HG02943 (cell line): ENCODE measurements at regions not wholly inside any gene's neighbourhood (a gene's known extent, or its start where the extent isn't known, plus 50 kb on each side); places are given as distances from the start of the nearest gene placed in this dataset.

Experiments
- ATAC-seq: cut with Tn5 transposase; IDR thresholded peaks from one replicate; pipeline ENCODE4 v1.9.1; 2021; ENCODE audit warnings: mild to moderate bottlenecking, low read depth, moderate library complexity; ENCODE audit not compliant: unreplicated experiment

GRCh38 chr11:116644201-116644940, 128.4 kb downstream of the BUD13 start:
- ATAC-seq, result no peak

GRCh38 chr11:116643521-116643920, 129.3 kb downstream of the BUD13 start:
- no peak for ATAC-seq

GRCh38 chr11:116642902-116643301, 129.9 kb downstream of the BUD13 start:
- no peak for ATAC-seq

GRCh38 chr11:116642481-116642880, 130.3 kb downstream of the BUD13 start:
- ATAC-seq, result no peak

GRCh38 chr11:116641561-116642045, 131.2 kb downstream of the BUD13 start:
- no peak for ATAC-seq

GRCh38 chr11:116640641-116641402, 132.0 kb downstream of the BUD13 start:
- no peak for ATAC-seq

GRCh38 chr11:116638463-116638862, 134.3 kb downstream of the BUD13 start:
- no peak for ATAC-seq

GRCh38 chr11:116637766-116638165, 135.0 kb downstream of the BUD13 start:
- ATAC-seq, result no peak

- no peak for ATAC-seq
These were observed 136.4 kb downstream of the BUD13 start for GRCh38 chr11:116636341-116636929.

- ATAC-seq, result no peak
These were observed 141.6 kb downstream of the BUD13 start for GRCh38 chr11:116631201-116631600.

- no peak for ATAC-seq
These were observed 154.3 kb downstream of the BUD13 start for GRCh38 chr11:116618461-116618860.

GRCh38 chr11:116615211-116615865, 157.4 kb downstream of the BUD13 start:
- no peak for ATAC-seq

- ATAC-seq, result no peak
These were observed 158.2 kb downstream of the BUD13 start for GRCh38 chr11:116614306-116615210.

- no peak for ATAC-seq
These were observed 159.4 kb downstream of the BUD13 start for GRCh38 chr11:116613206-116613875.

GRCh38 chr11:116611998-116612620, 160.7 kb downstream of the BUD13 start:
- no peak for ATAC-seq

- ATAC-seq, result no peak
These were observed 162.6 kb downstream of the BUD13 start for GRCh38 chr11:116610190-116610589.

GRCh38 chr11:116607027-116607426, 165.8 kb downstream of the BUD13 start:
- no peak for ATAC-seq

GRCh38 chr11:116605543-116606459, 167.0 kb downstream of the BUD13 start:
- ATAC-seq, result no peak
